ENCODE measurements at regions not wholly inside any gene's neighbourhood (a gene's known extent, or its start where the extent isn't known, plus 50 kb on each side); places are given as distances from the start of the nearest gene placed in this dataset.

GRCh38 chr2:126419403-126419802, 236.6 kb upstream of the GYPC start:
- intact Hi-C loops (cut with DNase I) = no loop called here

GRCh38 chr2:126425943-126426342, 230.0 kb upstream of the GYPC start:
- intact Hi-C loops (cut with DNase I) = no loop called here
- Histone ChIP-seq H3K9me3 (no peaks in the 10 kb centered on the region), H3K4me1 (no peaks in the 10 kb centered on the region), H3K4me3 (no peak overlapping the region), H3K36me3 (no peaks in the 10 kb centered on the region), H3K27me3 (no peaks in the 10 kb centered on the region), H3K27ac (no peak overlapping the region)
- DNase-seq (ENCODE audit: extremely low spot score in 2 of 2) = no peak
- TF ChIP-seq, protein P1, sequence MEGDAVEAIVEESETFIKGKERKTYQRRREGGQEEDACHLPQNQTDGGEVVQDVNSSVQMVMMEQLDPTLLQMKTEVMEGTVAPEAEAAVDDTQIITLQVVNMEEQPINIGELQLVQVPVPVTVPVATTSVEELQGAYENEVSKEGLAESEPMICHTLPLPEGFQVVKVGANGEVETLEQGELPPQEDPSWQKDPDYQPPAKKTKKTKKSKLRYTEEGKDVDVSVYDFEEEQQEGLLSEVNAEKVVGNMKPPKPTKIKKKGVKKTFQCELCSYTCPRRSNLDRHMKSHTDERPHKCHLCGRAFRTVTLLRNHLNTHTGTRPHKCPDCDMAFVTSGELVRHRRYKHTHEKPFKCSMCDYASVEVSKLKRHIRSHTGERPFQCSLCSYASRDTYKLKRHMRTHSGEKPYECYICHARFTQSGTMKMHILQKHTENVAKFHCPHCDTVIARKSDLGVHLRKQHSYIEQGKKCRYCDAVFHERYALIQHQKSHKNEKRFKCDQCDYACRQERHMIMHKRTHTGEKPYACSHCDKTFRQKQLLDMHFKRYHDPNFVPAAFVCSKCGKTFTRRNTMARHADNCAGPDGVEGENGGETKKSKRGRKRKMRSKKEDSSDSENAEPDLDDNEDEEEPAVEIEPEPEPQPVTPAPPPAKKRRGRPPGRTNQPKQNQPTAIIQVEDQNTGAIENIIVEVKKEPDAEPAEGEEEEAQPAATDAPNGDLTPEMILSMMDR (IDR thresholded peaks at IDR 0.05) = no peak
- no peak for TF ChIP-seq POLR2A (IDR thresholded peaks at IDR 0.05)
- TF ChIP-seq POLR2AphosphoS5 (IDR thresholded peaks at IDR 0.05; ENCODE audit: insufficient read depth in 1 of 2, low read depth in 1 of 2) = no peak

More at GRCh38 chr2:126419403-126419802, 236.6 kb upstream of the GYPC start:
- no peak overlapping the region for H3K4me3 ChIP-seq
- H3K9me3 ChIP-seq = no peaks in the 10 kb centered on the region
- H3K27ac ChIP-seq = no peak overlapping the region
- TF ChIP-seq POLR2AphosphoS5 (IDR thresholded peaks at IDR 0.05; ENCODE audit: insufficient read depth in 1 of 2, low read depth in 1 of 2) = no peak
- TF ChIP-seq, protein P1 (IDR thresholded peaks at IDR 0.05) = no peak
- TF ChIP-seq POLR2A (IDR thresholded peaks at IDR 0.05) = no peak
- no peaks in the 10 kb centered on the region for H3K4me1 ChIP-seq
- no peak for DNase-seq (ENCODE audit: extremely low spot score in 2 of 2)
- no peaks in the 10 kb centered on the region for H3K36me3 ChIP-seq
- H3K27me3 ChIP-seq = no peaks in the 10 kb centered on the region

DNA sequence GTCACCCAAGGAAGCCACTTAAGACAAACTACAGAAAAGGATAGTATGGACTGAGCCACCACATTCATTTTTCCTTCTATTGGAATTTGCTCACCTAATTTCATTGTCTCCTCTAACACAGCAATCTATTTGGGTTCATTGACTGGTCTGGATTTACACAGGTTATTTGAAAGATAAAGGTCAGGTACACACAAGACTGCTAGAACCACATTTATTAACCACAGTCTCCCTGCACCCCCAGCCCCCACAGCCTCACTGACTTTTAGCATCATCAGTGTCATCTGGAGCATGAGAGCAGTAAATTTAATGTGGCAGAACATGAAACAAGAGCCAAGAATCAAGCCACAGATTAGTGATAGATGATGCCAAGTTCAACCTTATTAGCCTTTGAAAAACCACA, 226.9 kb upstream of the GYPC start:
- TF ChIP-seq, protein P1 (IDR thresholded peaks at IDR 0.05) = no peak
- no peak for TF ChIP-seq POLR2AphosphoS5 (IDR thresholded peaks at IDR 0.05; ENCODE audit: insufficient read depth in 1 of 2, low read depth in 1 of 2)
- TF ChIP-seq POLR2A (IDR thresholded peaks at IDR 0.05) = no peak
- Histone ChIP-seq H3K36me3 (no peaks in the 10 kb centered on the region), H3K4me3 (no peak overlapping the region), H3K27me3 (no peaks in the 10 kb centered on the region), H3K9me3 (no peaks in the 10 kb centered on the region), H3K4me1 (no peaks in the 10 kb centered on the region), H3K27ac (no peak overlapping the region)
- intact Hi-C loops (cut with DNase I) = no loop called here
- no peak for DNase-seq (ENCODE audit: extremely low spot score in 2 of 2)

GRCh38 chr2:126431136-126431535, 224.8 kb upstream of the GYPC start:
- Histone ChIP-seq H3K9me3 (no peaks in the 10 kb centered on the region), H3K4me1 (no peaks in the 10 kb centered on the region), H3K27ac (no peak overlapping the region), H3K4me3 (no peak overlapping the region), H3K36me3 (no peaks in the 10 kb centered on the region), H3K27me3 (no peaks in the 10 kb centered on the region)
- no peak for DNase-seq (ENCODE audit: extremely low spot score in 2 of 2)
- TF ChIP-seq, protein P1 (IDR thresholded peaks at IDR 0.05) = no peak
- no peak for TF ChIP-seq POLR2AphosphoS5 (IDR thresholded peaks at IDR 0.05; ENCODE audit: insufficient read depth in 1 of 2, low read depth in 1 of 2)
- no peak for TF ChIP-seq POLR2A (IDR thresholded peaks at IDR 0.05)
- intact Hi-C loops (cut with DNase I) = no loop called here

DNA sequence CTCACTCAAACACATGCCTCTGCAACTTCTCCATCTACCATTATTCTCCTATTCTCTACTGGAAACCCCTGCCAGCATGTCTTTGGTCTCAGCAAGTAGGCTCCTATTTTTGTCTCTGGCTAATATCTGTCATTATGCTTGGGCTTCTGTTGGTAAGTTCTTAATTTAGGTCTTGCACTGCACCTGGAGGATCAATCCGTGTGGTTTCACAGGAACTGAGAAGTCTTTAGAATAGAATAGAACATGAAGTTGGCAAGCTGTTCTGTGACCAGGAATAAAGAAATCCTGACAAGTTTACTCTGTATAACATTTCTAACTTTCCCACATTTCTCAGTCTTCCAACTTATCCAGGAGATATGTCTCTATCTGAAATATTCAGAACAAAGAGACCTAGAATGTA, 219.5 kb upstream of the GYPC start:
- no peak overlapping the region for H3K27ac ChIP-seq
- H3K36me3 ChIP-seq = no peaks in the 10 kb centered on the region
- H3K27me3 ChIP-seq = no peaks in the 10 kb centered on the region
- H3K4me1 ChIP-seq = no peaks in the 10 kb centered on the region
- TF ChIP-seq POLR2AphosphoS5 (IDR thresholded peaks at IDR 0.05; ENCODE audit: insufficient read depth in 1 of 2, low read depth in 1 of 2) (no peak), POLR2A (IDR thresholded peaks at IDR 0.05) (no peak)
- TF ChIP-seq, protein P1 (IDR thresholded peaks at IDR 0.05) = no peak
- intact Hi-C loops (cut with DNase I) = no loop called here
- no peak overlapping the region for H3K4me3 ChIP-seq
- DNase-seq (ENCODE audit: extremely low spot score in 2 of 2) = no peak
- no peaks in the 10 kb centered on the region for H3K9me3 ChIP-seq
